ENCODE measurements at regions not wholly inside any gene's neighbourhood (a gene's known extent, or its start where the extent isn't known, plus 50 kb on each side); places are given as distances from the start of the nearest gene placed in this dataset.

GRCh38 chr10:3897156-3897555 lies 112.1 kb upstream of the KLF6 start:
- TF ChIP-seq POLR2AphosphoS5 (IDR thresholded peaks at IDR 0.05; ENCODE audit: low read depth, low read length) (no peak), CTCF (IDR thresholded peaks at IDR 0.05) (no peak), REST (IDR thresholded peaks at IDR 0.05; ENCODE audit: insufficient read depth in 1 of 2, low read depth in 2 of 2, low read length in 1 of 2) (no peak)

Measured in Panc1 (cell line).